ENCODE measurements at regions not wholly inside any gene's neighbourhood (a gene's known extent, or its start where the extent isn't known, plus 50 kb on each side); places are given as distances from the start of the nearest gene placed in this dataset.

- DNase-seq, result no peak
- no peak overlapping the region for H3K4me3 ChIP-seq
- no peaks in the 10 kb centered on the region for H3K9me3 ChIP-seq (replicated peaks)
- no peak overlapping the region for H3K27ac ChIP-seq (replicated peaks)
- no peak for TF ChIP-seq CTCF (IDR thresholded peaks at IDR 0.05; ENCODE audit: borderline replicate concordance)
- intact Hi-C loops (cut with micrococcal nuclease), result no loop called here
- H3K36me3 ChIP-seq, result no peaks in the 10 kb centered on the region
- H3K27me3 ChIP-seq (ENCODE audit: low read depth), result no peaks in the 10 kb centered on the region
- no peaks in the 10 kb centered on the region for H3K4me1 ChIP-seq
These were observed 176.6 kb downstream of the KTN1 start for GRCh38 chr14:55756557-55756956.

- no peak overlapping the region for H3K4me3 ChIP-seq
- DNase-seq, result no peak
- H3K27me3 ChIP-seq (ENCODE audit: low read depth), result no peaks in the 10 kb centered on the region
- TF ChIP-seq CTCF (IDR thresholded peaks at IDR 0.05; ENCODE audit: borderline replicate concordance), result no peak
- no peaks in the 10 kb centered on the region for H3K9me3 ChIP-seq (replicated peaks)
- no peak overlapping the region for H3K27ac ChIP-seq (replicated peaks)
- no peaks in the 10 kb centered on the region for H3K4me1 ChIP-seq
- H3K36me3 ChIP-seq, result no peaks in the 10 kb centered on the region
- intact Hi-C loops (cut with micrococcal nuclease), result no loop called here
These were observed 178.8 kb downstream of the KTN1 start for GRCh38 chr14:55758796-55759195.

GRCh38 chr14:55760789-55761566 is 181.0 kb downstream of the KTN1 start:
- intact Hi-C loops (cut with micrococcal nuclease), result no loop called here
- Histone ChIP-seq H3K9me3 (replicated peaks) (no peaks in the 10 kb centered on the region), H3K36me3 (no peaks in the 10 kb centered on the region), H3K4me3 (no peak overlapping the region), H3K27ac (replicated peaks) (no peak overlapping the region), H3K27me3 (ENCODE audit: low read depth) (no peaks in the 10 kb centered on the region), H3K4me1 (no peaks in the 10 kb centered on the region)
- no peak for TF ChIP-seq CTCF (IDR thresholded peaks at IDR 0.05; ENCODE audit: borderline replicate concordance)
- DNase-seq, result no peak

- DNase-seq, result no peak
- Histone ChIP-seq H3K27me3 (ENCODE audit: low read depth) (no peaks in the 10 kb centered on the region), H3K4me1 (no peaks in the 10 kb centered on the region), H3K9me3 (replicated peaks) (no peaks in the 10 kb centered on the region), H3K4me3 (no peak overlapping the region), H3K36me3 (no peaks in the 10 kb centered on the region), H3K27ac (replicated peaks) (no peak overlapping the region)
- intact Hi-C loops (cut with micrococcal nuclease), result no loop called here
- no peak for TF ChIP-seq CTCF (IDR thresholded peaks at IDR 0.05; ENCODE audit: borderline replicate concordance)
These were observed 181.6 kb downstream of the KTN1 start for GRCh38 chr14:55761651-55762050.

GRCh38 chr14:55762595-55763232 is 182.7 kb downstream of the KTN1 start:
- Histone ChIP-seq H3K9me3 (replicated peaks) (no peaks in the 10 kb centered on the region), H3K27ac (replicated peaks) (no peak overlapping the region), H3K36me3 (no peaks in the 10 kb centered on the region), H3K4me3 (no peak overlapping the region), H3K4me1 (no peaks in the 10 kb centered on the region), H3K27me3 (ENCODE audit: low read depth) (no peaks in the 10 kb centered on the region)
- no peak for TF ChIP-seq CTCF (IDR thresholded peaks at IDR 0.05; ENCODE audit: borderline replicate concordance)
- intact Hi-C loops (cut with micrococcal nuclease), result no loop called here
- no peak for DNase-seq

Measured in left ventricle myocardium inferior (tissue), 1 donor.